ENCODE measurements at regions not wholly inside any gene's neighbourhood (a gene's known extent, or its start where the extent isn't known, plus 50 kb on each side); places are given as distances from the start of the nearest gene placed in this dataset.

GRCh38 chr1:55353707-55354620 lies 138.8 kb upstream of the USP24 start:
- DNase-seq (ENCODE audit: low spot score in 2 of 2) (no peak), FAIRE-seq (no peak)

DNA sequence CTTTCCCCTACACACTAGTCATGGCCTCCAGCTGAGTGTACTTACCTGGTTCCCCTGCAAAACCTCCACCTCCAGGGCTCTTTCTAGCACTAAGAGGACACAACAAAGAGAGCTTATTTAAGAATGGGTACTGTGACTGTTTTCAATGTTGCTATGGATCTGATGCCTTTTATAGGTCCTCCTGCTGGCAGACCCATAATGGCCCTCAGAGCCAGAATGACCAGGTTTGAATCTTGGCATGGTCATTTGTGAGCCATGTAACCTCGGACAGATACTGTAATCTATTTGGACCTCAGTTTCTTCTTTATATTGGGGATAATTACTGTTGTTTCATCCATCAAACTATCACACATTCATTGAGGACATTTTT lies 137.6 kb upstream of the USP24 start:
- DNase-seq (ENCODE audit: low spot score in 2 of 2) (no peak), FAIRE-seq (no peak)

DNA sequence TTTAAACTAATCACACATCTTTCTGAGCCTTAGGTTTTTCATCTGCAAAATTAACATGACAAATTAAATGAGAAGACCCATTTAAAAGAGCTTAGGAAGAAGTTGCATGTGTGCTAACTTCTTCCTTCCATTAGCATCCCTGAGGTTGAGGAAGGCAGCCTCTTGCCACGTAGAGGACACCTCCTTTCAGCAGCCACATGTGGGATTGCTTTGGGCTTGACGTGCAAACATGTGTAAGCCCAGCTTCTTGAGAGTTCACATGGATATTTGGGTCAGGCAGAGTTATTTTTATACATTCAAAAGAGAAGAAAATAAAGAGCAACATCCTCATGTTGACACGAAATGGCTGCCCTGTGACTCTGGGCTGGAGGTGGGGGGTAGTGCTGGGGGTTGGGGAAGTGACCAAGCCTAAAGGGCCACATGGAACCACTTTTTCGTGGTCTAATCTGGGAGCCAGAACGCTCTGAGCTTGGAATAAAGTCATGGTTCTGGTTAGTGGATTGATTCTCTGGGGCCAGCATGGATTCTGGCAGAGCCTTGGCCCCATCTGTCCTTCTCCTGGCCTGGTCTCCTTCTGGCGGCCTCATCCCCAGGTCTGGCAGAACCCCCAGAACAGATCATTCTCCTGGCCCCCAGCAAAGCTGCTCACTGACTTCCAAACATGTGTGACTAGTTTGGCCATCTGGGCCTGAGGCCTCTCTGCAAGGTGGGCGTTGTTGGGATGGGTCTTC lies 137.1 kb upstream of the USP24 start:
- DNase-seq (ENCODE audit: low spot score in 2 of 2), result no peak
- FAIRE-seq, result no peak

DNA sequence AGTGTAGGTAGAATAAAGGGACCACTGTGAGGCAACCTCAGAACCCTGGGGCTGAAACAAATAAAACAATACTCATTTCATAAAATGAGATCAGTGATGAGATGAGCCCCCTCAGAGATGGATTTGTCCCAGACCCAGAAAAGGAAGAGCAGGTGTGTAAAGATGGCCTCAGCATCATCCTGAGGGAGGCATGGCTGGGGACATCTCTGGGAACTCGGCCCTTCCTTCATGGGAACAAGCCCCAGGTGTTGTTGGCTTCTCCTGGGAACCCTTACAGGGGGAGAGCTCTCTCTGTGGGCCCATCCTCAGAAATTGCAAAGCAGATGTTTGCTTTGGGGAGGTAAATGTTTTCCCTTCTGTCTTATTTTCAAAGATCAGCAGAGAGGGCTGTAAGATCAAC lies 133.2 kb upstream of the USP24 start:
- no peak for DNase-seq (ENCODE audit: low spot score in 2 of 2)
- no peak for FAIRE-seq

DNA sequence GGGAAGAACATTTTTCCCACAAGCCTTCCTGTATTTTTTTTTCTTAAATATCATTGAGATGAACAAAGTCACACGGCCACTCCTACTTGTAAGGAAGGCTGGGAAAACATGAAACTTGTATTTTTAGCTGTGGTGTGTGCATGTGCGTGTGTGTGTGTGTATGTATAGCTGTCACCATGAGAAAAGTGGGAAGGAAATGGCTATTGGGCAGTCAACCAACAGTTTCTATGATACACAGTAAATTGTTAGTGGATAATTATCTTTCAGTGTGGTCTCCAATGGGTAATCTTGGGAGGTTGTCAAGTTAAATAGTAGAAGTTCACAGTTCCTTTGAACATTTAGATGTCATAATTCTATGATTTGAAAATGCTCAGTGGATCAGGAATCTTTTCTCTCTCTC lies 132.7 kb upstream of the USP24 start:
- DNase-seq (ENCODE audit: low spot score in 2 of 2) (no peak), FAIRE-seq (no peak)

DNA sequence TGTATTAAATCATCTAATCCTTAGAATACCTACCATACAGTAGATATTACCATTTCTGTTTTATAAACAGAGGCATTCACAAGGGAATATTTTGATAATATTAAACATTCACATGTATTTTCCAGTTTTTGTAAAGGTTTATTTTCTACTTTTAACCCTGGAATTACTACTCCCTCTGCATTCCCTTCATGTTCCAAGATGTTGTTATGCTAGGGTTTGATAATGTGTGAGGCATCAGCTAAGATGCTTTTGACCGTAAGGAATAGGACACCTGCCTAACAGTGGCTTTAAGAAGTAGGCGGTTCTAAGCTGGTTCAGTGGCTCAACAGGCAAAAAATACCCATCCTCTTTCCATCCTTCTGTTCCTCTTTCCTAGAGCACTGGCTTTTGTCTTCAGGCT lies 131.9 kb upstream of the USP24 start:
- DNase-seq (ENCODE audit: low spot score in 2 of 2), result no peak
- no peak for FAIRE-seq

GRCh38 chr1:55346586-55346985 lies 131.4 kb upstream of the USP24 start:
- DNase-seq (ENCODE audit: low spot score in 2 of 2) (no peak), FAIRE-seq (no peak)

DNA sequence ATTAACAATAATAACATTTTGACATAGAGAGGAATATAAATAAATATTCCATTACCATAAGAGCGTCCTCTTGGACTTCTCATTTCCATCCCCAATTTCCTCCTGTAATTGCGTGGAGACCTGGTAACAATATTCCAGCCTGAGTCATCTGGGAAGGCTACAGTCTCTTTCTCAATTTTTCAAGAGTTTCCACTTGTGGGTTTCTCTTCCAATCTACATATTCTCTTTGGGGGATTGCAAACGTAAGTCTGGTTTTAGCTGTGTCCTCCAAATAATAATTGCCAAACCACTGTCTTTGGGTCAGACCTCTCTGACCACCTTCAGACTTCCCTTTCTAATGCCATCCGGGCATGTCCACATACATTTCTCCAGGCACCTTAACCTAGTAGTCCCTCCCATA lies 124.5 kb upstream of the USP24 start:
- DNase-seq (ENCODE audit: low spot score in 2 of 2) (no peak), FAIRE-seq (no peak)

DNA sequence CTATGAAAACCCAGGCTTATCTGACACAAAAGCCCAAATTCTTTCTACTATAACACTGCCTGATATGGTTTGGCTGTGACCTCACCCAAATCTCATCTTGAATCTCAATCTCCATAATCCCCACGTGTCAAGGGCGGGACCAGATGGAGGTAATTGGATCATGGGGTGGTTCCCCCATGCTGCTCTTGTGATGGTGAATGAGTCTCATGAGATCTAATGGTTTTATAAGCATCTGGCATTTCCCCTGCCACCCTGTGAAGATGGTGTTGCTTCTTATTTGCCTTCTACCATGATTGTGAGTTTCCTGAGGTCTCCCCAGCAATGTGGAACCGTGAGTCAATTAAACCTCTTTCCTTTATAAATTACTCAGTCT lies 123.3 kb upstream of the USP24 start:
- FAIRE-seq (no peak), DNase-seq (ENCODE audit: low spot score in 2 of 2) (no peak)

- no peak for FAIRE-seq
- no peak for DNase-seq (ENCODE audit: low spot score in 2 of 2)
Observed at GRCh38 chr1:55337801-55338447, 122.8 kb upstream of the USP24 start.

DNA sequence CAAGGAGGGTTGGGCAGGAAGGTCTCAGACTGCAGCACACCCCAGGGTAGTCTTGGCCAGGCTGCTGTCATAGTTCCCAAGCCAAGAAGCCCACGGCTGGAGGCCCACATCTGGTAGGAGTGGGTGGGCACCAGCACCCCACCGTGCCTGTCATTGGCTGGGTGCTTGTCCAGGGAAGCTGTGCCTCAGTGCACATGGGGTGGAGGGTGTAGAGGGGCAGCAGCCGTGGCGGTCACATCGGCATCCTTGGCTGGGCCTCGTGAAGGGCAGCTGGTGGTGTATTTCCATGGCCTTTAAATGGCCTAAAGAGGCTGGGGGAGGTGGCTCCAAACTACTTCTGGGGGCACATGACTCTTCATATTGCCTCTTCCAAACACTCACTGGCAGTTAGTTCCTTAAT lies 119.6 kb upstream of the USP24 start:
- DNase-seq (ENCODE audit: low spot score in 2 of 2) (no peak), FAIRE-seq (no peak)

DNA sequence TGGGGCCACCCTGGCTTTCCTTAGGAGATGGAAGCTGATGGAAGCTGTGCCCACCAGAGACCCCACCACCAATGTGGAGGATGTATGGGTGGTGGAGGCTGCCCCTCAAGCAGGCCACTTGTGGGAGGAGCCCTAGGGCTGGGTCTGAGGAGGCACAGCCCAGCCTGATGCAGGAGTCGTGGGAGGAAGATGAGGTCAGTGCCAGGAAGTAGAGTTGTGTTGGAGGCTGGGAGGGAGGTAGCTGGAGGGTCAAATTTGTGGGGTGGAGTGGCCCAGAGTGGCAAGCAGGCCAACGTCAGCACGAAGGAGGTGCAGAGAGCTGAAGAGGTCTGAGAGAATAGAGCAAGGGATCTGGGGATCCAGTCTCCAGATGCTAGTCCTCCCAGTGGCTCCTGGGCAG lies 119.0 kb upstream of the USP24 start:
- FAIRE-seq, result no peak

GRCh38 chr1:55333461-55333860 lies 118.3 kb upstream of the USP24 start:
- FAIRE-seq (no peak), DNase-seq (ENCODE audit: low spot score in 2 of 2) (no peak)

More for the DNA sequence above, 119.0 kb upstream of the USP24 start:
- no peak for DNase-seq (ENCODE audit: low spot score in 2 of 2)

- no peak for DNase-seq (ENCODE audit: low spot score in 2 of 2)
- FAIRE-seq, result no peak
Observed at GRCh38 chr1:55331351-55331750, 116.2 kb upstream of the USP24 start.

- FAIRE-seq (no peak), DNase-seq (ENCODE audit: low spot score in 2 of 2) (no peak)
Observed at GRCh38 chr1:55329808-55330432, 114.8 kb upstream of the USP24 start.

GRCh38 chr1:55329091-55329490 lies 113.9 kb upstream of the USP24 start:
- DNase-seq (ENCODE audit: low spot score in 2 of 2) (no peak), FAIRE-seq (no peak)

DNA sequence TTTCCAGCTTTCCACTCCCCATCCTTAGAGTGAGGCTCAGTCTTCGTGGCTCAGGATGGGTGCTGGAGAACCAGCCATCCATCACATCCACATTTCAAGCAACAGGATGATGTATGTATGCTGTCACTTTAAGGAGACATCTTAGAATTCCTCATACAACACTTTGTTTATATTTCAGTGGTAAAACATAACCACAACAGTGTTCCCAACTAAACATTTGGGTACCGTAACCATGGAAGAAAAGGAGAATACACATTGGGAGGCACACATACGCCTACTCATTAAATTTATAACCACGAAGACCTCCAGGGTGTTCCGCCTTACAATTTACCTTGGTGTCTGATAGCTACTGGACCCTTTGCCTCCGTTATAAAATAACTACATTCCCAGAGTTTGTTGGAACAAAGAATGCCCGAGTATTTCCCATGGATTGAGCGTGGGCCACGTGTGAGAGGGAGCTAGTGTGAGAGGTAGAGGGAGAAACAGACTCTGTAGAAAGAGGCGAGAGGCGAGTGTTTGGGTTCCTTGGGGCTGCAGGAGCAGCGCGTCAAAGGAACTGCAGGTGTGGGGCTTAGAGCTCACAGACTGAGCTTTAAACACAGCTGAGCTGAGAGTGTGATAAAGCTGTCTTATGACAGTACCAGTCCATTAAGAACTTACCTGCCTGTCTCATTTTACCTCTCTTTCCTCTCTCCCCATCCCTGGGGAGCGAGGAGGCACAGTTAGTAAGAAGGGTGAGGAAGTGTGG lies 111.5 kb upstream of the USP24 start:
- DNase-seq (ENCODE audit: low spot score in 2 of 2) (no peak), FAIRE-seq (no peak)

- DNase-seq (ENCODE audit: low spot score in 2 of 2) (no peak), FAIRE-seq (no peak)
Observed at GRCh38 chr1:55323760-55324159, 108.6 kb upstream of the USP24 start.

DNA sequence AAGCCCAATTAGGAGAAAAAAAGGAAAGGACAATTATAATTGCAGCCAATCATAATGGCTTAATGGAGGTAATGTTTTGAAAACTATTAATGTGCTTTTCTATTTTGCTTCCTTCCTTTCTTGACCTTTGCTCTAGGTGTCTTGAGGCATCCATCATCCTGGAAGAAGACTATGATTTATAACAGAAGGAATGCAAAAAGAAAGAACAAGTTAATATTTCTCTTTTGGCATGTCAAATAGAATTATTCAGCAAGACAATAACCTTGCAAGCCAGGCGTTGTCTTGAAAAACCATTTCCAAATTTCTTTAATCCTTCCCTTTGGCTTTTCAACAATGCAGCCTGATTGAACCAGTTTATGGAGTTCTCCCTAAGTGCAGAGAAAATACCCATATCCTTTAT lies 107.7 kb upstream of the USP24 start:
- no peak for DNase-seq (ENCODE audit: low spot score in 2 of 2)
- no peak for FAIRE-seq

DNA sequence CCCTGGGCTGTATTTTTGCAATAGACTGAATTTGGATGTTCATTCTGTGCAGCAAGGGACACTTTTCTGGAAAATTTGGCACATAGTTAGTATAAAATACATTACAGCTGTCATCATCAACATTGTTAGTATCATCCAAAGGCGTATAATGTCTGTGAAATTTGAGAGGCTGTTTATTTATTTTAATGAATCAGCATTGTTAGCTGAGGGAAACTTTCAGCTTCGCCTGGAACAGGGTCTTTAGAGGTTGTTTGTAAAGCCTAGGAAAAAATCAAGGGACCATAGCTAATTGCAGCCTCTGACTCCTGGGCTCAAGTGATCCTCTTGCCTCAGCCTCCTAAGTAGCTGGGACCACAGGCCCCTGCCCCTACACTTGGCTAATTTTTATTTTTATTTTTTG lies 106.8 kb upstream of the USP24 start:
- FAIRE-seq, result no peak
- no peak for DNase-seq (ENCODE audit: low spot score in 2 of 2)
